ENCODE measurements at regions not wholly inside any gene's neighbourhood (a gene's known extent, or its start where the extent isn't known, plus 50 kb on each side); places are given as distances from the start of the nearest gene placed in this dataset.

DNA sequence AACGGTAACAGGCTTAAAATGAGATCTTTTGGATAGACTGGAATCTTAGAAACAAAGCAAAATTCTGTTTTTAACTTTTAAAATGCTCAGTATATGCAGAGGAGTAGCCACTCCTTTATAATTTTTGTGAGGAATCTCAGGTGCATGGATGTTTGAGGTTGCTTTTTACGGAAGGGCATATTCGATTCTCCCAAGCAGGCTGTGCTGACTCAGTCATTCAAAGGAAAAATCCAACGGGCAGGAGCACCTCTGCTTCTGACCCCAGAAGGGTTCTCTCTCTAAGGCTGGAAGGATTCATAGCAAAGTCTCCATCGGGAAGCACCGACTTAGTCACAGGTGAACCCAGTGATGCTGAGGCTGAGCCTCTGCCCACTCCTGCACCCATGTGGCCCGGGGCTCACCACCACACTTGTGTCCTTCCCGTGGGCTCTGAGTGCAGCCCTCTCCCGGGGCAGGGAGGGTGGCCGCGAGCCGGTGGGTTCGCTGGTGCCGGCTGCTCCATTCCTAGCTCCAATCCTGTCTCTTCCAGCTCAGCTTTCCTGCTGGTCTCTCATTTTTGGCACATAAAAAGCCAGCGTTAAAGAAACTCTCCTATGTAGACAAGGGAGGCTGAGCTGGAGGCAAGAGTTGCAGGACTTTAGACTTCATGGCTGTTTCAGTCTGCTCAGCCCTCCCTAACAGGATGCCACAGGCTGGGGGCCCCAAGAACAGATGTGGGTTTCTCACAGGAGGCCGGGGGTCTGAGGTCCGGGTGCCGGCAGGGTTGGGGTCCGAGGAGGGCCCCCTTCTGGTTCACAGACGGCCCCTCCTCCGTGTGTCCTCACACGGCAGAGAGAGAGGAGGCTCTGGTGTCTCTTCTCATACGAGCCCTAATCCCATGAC, 135.6 kb upstream of the LPCAT1 start:
- no peaks in the 10 kb centered on the region for H3K4me1 ChIP-seq (ENCODE audit: insufficient read depth)
- no peak overlapping the region for H3K27ac ChIP-seq
- H3K36me3 ChIP-seq: no peaks in the 10 kb centered on the region
- WGBS, 3 donors: 43 to 46% (median 46%) methylated on average over 23 of the region's 23 CpGs
- intact Hi-C loops (cut with DNase I): loop anchor here in 1 of 4 donors (5.0 to 10.0 kb wide), 2 partner anchors 475 to 543 kb away; no protein-coding TSS in a partner anchor
- no peaks in the 10 kb centered on the region for H3K9me3 ChIP-seq
- DNase-seq: no peak
- no peaks in the 10 kb centered on the region for H3K27me3 ChIP-seq
- no peak overlapping the region for H3K4me3 ChIP-seq
- TF ChIP-seq, protein P1, sequence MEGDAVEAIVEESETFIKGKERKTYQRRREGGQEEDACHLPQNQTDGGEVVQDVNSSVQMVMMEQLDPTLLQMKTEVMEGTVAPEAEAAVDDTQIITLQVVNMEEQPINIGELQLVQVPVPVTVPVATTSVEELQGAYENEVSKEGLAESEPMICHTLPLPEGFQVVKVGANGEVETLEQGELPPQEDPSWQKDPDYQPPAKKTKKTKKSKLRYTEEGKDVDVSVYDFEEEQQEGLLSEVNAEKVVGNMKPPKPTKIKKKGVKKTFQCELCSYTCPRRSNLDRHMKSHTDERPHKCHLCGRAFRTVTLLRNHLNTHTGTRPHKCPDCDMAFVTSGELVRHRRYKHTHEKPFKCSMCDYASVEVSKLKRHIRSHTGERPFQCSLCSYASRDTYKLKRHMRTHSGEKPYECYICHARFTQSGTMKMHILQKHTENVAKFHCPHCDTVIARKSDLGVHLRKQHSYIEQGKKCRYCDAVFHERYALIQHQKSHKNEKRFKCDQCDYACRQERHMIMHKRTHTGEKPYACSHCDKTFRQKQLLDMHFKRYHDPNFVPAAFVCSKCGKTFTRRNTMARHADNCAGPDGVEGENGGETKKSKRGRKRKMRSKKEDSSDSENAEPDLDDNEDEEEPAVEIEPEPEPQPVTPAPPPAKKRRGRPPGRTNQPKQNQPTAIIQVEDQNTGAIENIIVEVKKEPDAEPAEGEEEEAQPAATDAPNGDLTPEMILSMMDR (IDR thresholded peaks at IDR 0.05): no peak
- TF ChIP-seq POLR2A (IDR thresholded peaks at IDR 0.05) (no peak), EP300 (IDR thresholded peaks at IDR 0.05) (no peak)

DNA sequence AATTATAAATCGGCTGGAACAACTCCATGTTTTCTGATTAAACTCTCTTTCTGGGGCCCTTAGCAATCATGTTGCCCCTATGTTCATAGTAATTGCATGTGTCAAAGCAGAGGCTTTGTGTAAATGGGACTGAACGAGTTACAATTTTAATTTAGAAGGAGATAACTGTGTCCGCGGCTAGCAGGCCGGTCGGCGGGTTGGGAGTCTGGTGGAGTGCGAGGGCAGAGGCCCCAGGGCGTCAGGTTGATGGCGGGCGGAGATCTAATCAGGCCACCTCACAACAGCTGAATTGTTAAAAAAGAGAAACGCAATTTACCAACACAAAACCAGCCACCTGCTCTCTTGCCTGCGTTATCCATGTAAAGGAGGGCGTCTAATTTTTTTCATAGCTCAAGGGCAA, 134.9 kb upstream of the LPCAT1 start:
- Histone ChIP-seq H3K9me3 (no peaks in the 10 kb centered on the region), H3K36me3 (no peaks in the 10 kb centered on the region), H3K27me3 (no peaks in the 10 kb centered on the region), H3K27ac (no peak overlapping the region), H3K4me3 (no peak overlapping the region), H3K4me1 (ENCODE audit: insufficient read depth) (no peaks in the 10 kb centered on the region)
- intact Hi-C loops (cut with DNase I): loop anchor here in 1 of 4 donors (5.0 to 10.0 kb wide), 2 partner anchors 474 to 544 kb away; no protein-coding TSS in a partner anchor
- 50 to 57% (median 53%) methylated on average over 14 of the region's 14 CpGs for WGBS, 3 donors
- TF ChIP-seq, protein P1 (IDR thresholded peaks at IDR 0.05): no peak
- TF ChIP-seq POLR2A (IDR thresholded peaks at IDR 0.05) (no peak), EP300 (IDR thresholded peaks at IDR 0.05) (no peak)
- no peak for DNase-seq

DNA sequence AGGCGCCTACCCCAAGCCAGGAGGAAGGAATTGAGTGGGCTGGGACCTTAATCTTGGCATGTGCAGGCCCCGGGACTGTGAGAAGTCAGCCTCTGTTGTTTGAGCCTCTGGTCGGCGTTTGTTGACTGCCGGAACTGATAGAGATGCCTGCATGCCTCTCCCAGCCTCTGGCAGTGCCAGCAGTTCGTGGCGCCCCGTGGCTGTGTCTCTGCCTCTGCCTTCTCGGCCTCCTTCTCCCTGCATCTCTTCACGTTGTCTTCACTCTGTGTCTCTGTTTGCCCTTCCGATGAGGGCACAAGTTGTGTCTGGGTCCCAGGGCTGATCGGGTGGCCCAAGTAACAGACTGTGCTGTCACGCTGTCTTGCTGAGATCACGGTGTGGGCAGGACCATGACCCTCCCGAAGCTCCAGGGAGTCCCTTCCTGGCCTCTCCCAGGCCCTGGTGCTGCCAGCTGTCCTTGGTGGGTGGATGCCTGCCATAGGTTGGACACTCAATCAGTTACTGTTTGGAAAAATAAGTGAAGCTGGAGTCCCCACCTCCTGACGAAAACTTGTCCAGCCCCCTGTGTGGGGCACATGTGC, 133.5 kb upstream of the LPCAT1 start:
- DNase-seq: no peak
- no peak overlapping the region for H3K4me3 ChIP-seq
- TF ChIP-seq POLR2A (IDR thresholded peaks at IDR 0.05): no peak
- TF ChIP-seq EP300 (IDR thresholded peaks at IDR 0.05): no peak
- TF ChIP-seq, protein P1 (IDR thresholded peaks at IDR 0.05): no peak
- H3K36me3 ChIP-seq: no peaks in the 10 kb centered on the region
- H3K27ac ChIP-seq: no peak overlapping the region
- H3K4me1 ChIP-seq (ENCODE audit: insufficient read depth): no peaks in the 10 kb centered on the region
- H3K27me3 ChIP-seq: no peaks in the 10 kb centered on the region
- 73 to 75% (median 75%) methylated on average over 16 of the region's 16 CpGs for WGBS, 3 donors
- intact Hi-C loops (cut with DNase I): loop anchor here in 1 of 4 donors (5.0 to 10.0 kb wide), 2 partner anchors 472 to 545 kb away; no protein-coding TSS in a partner anchor
- no peaks in the 10 kb centered on the region for H3K9me3 ChIP-seq

GRCh38 chr5:1656271-1656975, 132.7 kb upstream of the LPCAT1 start:
- intact Hi-C loops (cut with DNase I): loop anchor here in 1 of 4 donors (5.0 to 10.0 kb wide), 2 partner anchors 472 to 546 kb away; no protein-coding TSS in a partner anchor
- 83 to 87% (median 83%) methylated on average over 17 of the region's 17 CpGs for WGBS, 3 donors
- Histone ChIP-seq H3K27me3 (no peaks in the 10 kb centered on the region), H3K36me3 (no peaks in the 10 kb centered on the region), H3K27ac (no peak overlapping the region), H3K9me3 (no peaks in the 10 kb centered on the region), H3K4me1 (ENCODE audit: insufficient read depth) (no peaks in the 10 kb centered on the region), H3K4me3 (no peak overlapping the region)
- no peak for DNase-seq
- no peak for TF ChIP-seq POLR2A (IDR thresholded peaks at IDR 0.05)
- TF ChIP-seq, protein P1 (IDR thresholded peaks at IDR 0.05): no peak
- TF ChIP-seq EP300 (IDR thresholded peaks at IDR 0.05): no peak
